RPMI7951 (cell line): ENCODE measurements at regions not wholly inside any gene's neighbourhood (a gene's known extent, or its start where the extent isn't known, plus 50 kb on each side); places are given as distances from the start of the nearest gene placed in this dataset.
"Not testable (repeated sequence)": the region's sequence is repeated elsewhere in the genome, so short reads cannot be mapped to it uniquely, and the experiment has no call there.

ENCODE experiments used
- DNase-seq: peaks from one replicate; pipeline ENCODE4 v3.0.0-alpha.2; 2012; ENCODE audit warnings: low read depth

- no peak for DNase-seq
These were observed 56.2 kb upstream of the ANXA1 start for GRCh38 chr9:73095425-73095824.

- DNase-seq, result peak; percentile 31
These were observed 57.8 kb upstream of the ANXA1 start for GRCh38 chr9:73093740-73094379.

DNA sequence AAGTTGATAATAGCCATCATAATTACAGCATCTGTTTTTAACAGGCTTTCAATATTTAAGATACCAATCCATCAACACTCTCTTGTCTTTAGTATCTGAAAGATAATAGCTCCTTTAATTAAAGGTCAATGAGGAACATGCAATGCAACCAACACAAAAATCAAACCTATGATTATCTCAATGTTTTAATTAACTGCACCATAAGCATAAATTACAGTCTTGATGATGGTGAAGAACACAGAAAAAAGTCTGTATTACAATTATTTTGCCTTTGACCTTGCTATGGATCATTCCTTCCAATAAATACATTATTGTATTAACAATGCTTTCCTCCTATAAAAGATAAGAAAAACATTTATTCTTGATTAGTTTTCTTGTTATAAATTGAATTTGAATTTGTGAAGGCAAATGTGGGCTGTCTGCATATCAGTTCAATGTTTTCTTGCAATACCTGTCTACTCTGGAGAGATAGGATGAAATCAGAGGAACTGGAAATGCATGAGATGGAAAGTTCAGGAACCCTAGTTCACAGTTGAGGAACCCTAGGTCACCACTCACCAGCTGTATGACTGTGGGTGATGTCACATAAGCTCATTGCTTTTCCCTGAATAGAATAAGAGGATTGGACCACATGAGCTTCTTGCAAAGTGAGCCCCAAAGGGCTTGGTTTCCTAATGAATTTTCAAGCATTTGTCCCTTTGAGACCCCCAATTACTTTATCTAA is 58.5 kb upstream of the ANXA1 start:
- DNase-seq, result no peak

- no peak for DNase-seq
These were observed 59.8 kb upstream of the ANXA1 start for GRCh38 chr9:73091909-73092308.

DNA sequence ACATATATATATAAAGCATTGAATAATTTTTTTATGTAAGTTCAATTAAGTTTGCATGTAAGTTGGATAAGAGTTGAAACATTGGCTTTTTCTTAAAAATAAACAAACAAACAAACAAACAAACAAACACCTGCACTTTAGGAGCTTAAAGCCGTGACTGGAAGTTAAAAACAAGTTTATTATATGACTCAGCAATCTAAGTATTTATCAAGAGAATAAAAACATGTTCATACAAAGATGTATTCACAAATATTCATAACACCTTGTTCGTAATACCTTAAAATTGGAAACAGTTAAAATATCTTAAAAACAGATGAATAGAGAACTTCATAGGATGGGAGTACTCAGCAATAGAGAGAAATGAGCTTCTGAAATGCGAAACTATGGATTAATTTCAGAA is 61.5 kb upstream of the ANXA1 start:
- no peak for DNase-seq

DNA sequence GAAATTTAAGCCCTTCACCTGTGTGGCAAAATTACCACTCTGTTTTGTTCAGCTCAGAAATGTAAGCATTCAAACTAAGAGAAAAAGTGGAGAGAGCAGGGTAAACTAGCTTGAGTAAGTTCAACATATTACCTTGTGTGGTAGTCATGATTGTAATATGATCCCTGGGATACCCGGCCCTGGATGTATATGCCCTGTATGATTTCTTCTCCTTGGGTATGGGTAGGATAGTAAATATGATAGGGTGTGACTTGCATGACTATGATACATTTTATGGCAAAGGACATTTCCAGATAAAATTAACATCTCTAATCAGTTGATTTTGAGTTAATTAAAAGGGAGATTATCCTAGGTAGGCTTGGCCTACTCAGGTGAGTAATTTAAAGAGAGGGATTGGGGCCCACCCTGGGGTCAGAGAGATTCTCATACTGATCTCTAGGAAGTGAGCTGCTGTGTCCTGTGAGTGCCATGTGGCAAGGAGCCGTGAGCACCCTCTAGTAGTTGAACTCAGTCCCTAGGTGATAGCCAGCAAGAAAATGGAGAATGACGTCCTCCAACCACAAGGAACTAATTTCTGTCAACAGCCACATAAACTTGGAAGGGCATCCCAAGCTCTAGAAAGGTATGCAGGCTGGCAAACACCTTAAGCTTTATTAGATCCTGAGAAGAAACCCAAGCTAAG is 62.2 kb upstream of the ANXA1 start:
- DNase-seq, result no peak

DNA sequence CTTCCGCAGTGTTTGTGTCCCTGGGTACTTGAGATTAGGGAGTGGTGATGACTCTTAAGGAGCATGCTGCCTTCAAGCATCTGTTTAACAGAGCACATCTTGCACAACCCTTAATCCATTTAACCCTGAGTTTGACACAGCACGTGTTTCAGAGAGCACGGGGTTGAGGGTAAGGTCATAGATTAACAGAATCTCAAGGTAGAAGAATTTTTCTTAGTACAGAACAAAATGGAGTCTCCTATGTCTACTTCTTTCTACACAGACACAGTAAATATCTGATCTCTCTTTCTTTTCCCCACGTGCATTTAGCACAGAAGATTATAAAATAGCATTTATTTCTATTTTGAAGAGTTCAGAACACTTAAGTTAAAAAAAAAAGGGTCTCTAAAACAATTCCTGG is 63.8 kb upstream of the ANXA1 start:
- DNase-seq, result not testable (repeated sequence)

- DNase-seq, result no peak
These were observed 68.1 kb upstream of the ANXA1 start for GRCh38 chr9:73083519-73083918.

GRCh38 chr9:73081979-73082657 is 69.5 kb upstream of the ANXA1 start:
- DNase-seq, result peak; percentile 39

GRCh38 chr9:73080110-73080694 is 71.5 kb upstream of the ANXA1 start:
- DNase-seq, result no peak

- no peak for DNase-seq
These were observed 72.3 kb upstream of the ANXA1 start for GRCh38 chr9:73079326-73079725.

GRCh38 chr9:73077625-73078030 is 74.0 kb upstream of the ANXA1 start:
- no peak for DNase-seq

GRCh38 chr9:73076970-73077369 is 74.7 kb upstream of the ANXA1 start:
- DNase-seq, result no peak

DNA sequence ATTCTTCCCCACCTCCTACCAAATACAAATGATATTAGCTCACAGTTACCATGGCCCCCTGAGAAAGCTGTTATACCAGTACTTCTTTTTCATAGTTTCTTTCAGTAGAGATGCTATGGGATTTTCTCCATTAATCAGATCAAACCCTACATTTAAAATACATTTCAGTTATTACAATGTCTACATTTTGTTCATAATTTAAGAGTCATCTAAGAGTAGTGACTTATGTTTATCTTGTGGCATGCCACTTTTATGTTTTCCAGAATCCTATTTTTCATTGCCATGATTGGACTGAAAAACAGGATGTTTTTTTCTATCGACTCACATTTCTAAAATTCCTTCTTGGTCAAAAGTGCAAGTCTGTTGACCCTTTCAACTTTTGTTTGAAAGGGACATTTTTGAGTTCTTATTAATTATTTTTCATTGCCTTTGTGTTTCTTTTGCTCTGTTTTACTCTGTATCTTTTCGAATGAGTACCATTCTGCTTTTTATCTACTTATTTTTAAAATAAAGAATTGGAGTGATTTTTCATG is 77.4 kb upstream of the ANXA1 start:
- DNase-seq, result no peak

- no peak for DNase-seq
These were observed 78.1 kb upstream of the ANXA1 start for GRCh38 chr9:73073337-73074175.

- DNase-seq, result no peak
These were observed 84.6 kb upstream of the ANXA1 start for GRCh38 chr9:73067074-73067473.

- no peak for DNase-seq
These were observed 86.2 kb upstream of the ANXA1 start for GRCh38 chr9:73065439-73065838.

- DNase-seq, result no peak
These were observed 87.3 kb upstream of the ANXA1 start for GRCh38 chr9:73064315-73064714.

- no peak for DNase-seq
These were observed 90.5 kb upstream of the ANXA1 start for GRCh38 chr9:73061146-73061545.

GRCh38 chr9:73059247-73059646 is 92.4 kb upstream of the ANXA1 start:
- no peak for DNase-seq

- no peak for DNase-seq
These were observed 95.4 kb upstream of the ANXA1 start for GRCh38 chr9:73056245-73056644.
